Adrenal gland (tissue), 9 donors: ENCODE measurements at regions not wholly inside any gene's neighbourhood (a gene's known extent, or its start where the extent isn't known, plus 50 kb on each side); places are given as distances from the start of the nearest gene placed in this dataset.

Experiments used
- DNase-seq, 7 donors: peaks; one replicate each; pipeline ENCODE4 v3.0.0-alpha.2; 2019 to 2020
- H3K27ac ChIP-seq, 5 donors: fragments of 200-600 bp; sonication (generic) in 4 of 5; 1 replicate in 3 of 5; 2 replicates in 2 of 5; pipeline versions ENCODE4 v1.5.1 to v1.8.0; 2016 to 2020; ENCODE audit warnings: mild to moderate bottlenecking in 1 of 5
- H3K27me3 ChIP-seq: fragments of 200-600 bp; 2 replicates; pipeline ENCODE4 v1.8.0; 2021
- H3K36me3 ChIP-seq, 2 donors: fragments of 200-600 bp; replicated peaks in 1 of 2; 1 replicate in 1 of 2; 2 replicates in 1 of 2; pipeline versions ENCODE4 v1.5.1 to v1.8.0; 2018 to 2022
- H3K4me1 ChIP-seq, 2 donors: fragments of 200-600 bp; replicated peaks in 1 of 2; 1 replicate in 1 of 2; 2 replicates in 1 of 2; pipeline versions ENCODE4 v1.5.1 to v1.8.0; 2018 to 2021
- H3K4me3 ChIP-seq, 4 donors: fragments of 200-600 bp; sonication (generic) in 3 of 4; one replicate each; pipeline ENCODE4 v1.5.1; 2016 to 2018
- H3K9me3 ChIP-seq, 3 donors: fragments of 200-600 bp; sonication (generic) in 1 of 3; replicated peaks in 1 of 3; 1 replicate in 2 of 3; 2 replicates in 1 of 3; pipeline versions ENCODE4 v1.5.1 to v1.8.0; 2016 to 2021
- CTCF ChIP-seq, 6 experiments: fragments of 450-650 bp in 4 of 6; fragments of 200-600 bp in 2 of 6; sonication (generic) in 1 of 6; IDR thresholded peaks; 1 replicate in 5 of 6; 2 replicates in 1 of 6; pipeline versions ENCODE4 v1.5.1 to v1.8.0; 2016 to 2021; ENCODE audit warnings: antibody characterized with exemption in 6 of 6, mild to moderate bottlenecking in 2 of 6, moderate library complexity in 1 of 6
- POLR2A ChIP-seq, 2 donors: fragments of 450-650 bp; IDR thresholded peaks; one replicate each; pipeline ENCODE4 v1.6.1; 2017; ENCODE audit warnings: antibody characterized with exemption in 2 of 2, mild to moderate bottlenecking in 2 of 2, moderate library complexity in 1 of 2
- WGBS, 4 donors: extraction: QIAGEN DNeasy Blood & Tissue Kit in 2 of 4; methylation state at CpG; one replicate each; pipeline versions ENCODE4 v1.1.5 to v1.1.7; 2013 to 2017; 5-methylcytosine and 5-hydroxymethylcytosine counted together
- intact Hi-C, 2 donors: fragments of 100-400 bp; cut with DNase I; formaldehyde crosslinking; loops; one replicate each; pipeline versions ENCODE4 v1.14.1 to v1.15.0; 2022 to 2023
- donor health status: healthy with polysubstance abuse.
- donor health status: Bipolar disorder and iron deficiency.
- donor health status: DM: yes; HTN: yes; CAD: no.
- donor health status: DM: no; HTN: no; CAD: no.
- donor health status: DM: no; HTN: no; CAD: no.

GRCh38 chr12:88903333-88903732 lies 323.1 kb upstream of the KITLG start:
- Histone ChIP-seq H3K4me1 (no peaks in the 10 kb centered on the region), H3K4me3 (no peak overlapping the region), H3K36me3 (no peaks in the 10 kb centered on the region), H3K27ac (no peak overlapping the region), H3K27me3 (no peaks in the 10 kb centered on the region), H3K9me3 (no peaks in the 10 kb centered on the region)
- TF ChIP-seq POLR2A (IDR thresholded peaks at IDR 0.05) (no peak), CTCF (IDR thresholded peaks at IDR 0.05) (no peak)
- no peak for DNase-seq
- WGBS, 4 donors = 75 to 84% (median 82%) methylated on average over 4 of the region's 4 CpGs
- intact Hi-C loops = no loop called here

GRCh38 chr12:88897723-88898122 lies 317.5 kb upstream of the KITLG start:
- 67 to 83% (median 79%) methylated on average over 1 of the region's 1 CpG for WGBS, 4 donors
- H3K4me1 ChIP-seq = no peaks in the 10 kb centered on the region

GRCh38 chr12:88896958-88897357 lies 316.7 kb upstream of the KITLG start:
- intact Hi-C loops = no loop called here
- 64 to 73% (median 68%) methylated on average over 2 of the region's 2 CpGs for WGBS, 4 donors

More at GRCh38 chr12:88897723-88898122, 317.5 kb upstream of the KITLG start:
- no peaks in the 10 kb centered on the region for H3K27me3 ChIP-seq
- no peak overlapping the region for H3K4me3 ChIP-seq
- no peak overlapping the region for H3K27ac ChIP-seq
- H3K9me3 ChIP-seq = no peaks in the 10 kb centered on the region
- peak in 1 of 7 donors; percentile 3 for DNase-seq
- no peak for TF ChIP-seq CTCF (IDR thresholded peaks at IDR 0.05)
- no peak for TF ChIP-seq POLR2A (IDR thresholded peaks at IDR 0.05)
- intact Hi-C loops = no loop called here
- H3K36me3 ChIP-seq = no peaks in the 10 kb centered on the region

GRCh38 chr12:88895634-88896033 lies 315.4 kb upstream of the KITLG start:
- H3K9me3 ChIP-seq = no peaks in the 10 kb centered on the region
- no peak overlapping the region for H3K27ac ChIP-seq
- no peaks in the 10 kb centered on the region for H3K27me3 ChIP-seq
- TF ChIP-seq CTCF (IDR thresholded peaks at IDR 0.05) (no peak), POLR2A (IDR thresholded peaks at IDR 0.05) (no peak)
- 55 to 79% (median 69%) methylated on average over 1 of the region's 1 CpG for WGBS, 4 donors
- H3K36me3 ChIP-seq = no peaks in the 10 kb centered on the region
- H3K4me3 ChIP-seq = no peak overlapping the region
- intact Hi-C loops = no loop called here
- no peak for DNase-seq
- H3K4me1 ChIP-seq = no peaks in the 10 kb centered on the region

More at GRCh38 chr12:88896958-88897357, 316.7 kb upstream of the KITLG start:
- no peak overlapping the region for H3K4me3 ChIP-seq
- H3K27ac ChIP-seq = no peak overlapping the region
- H3K36me3 ChIP-seq = no peaks in the 10 kb centered on the region
- H3K9me3 ChIP-seq = no peaks in the 10 kb centered on the region
- no peaks in the 10 kb centered on the region for H3K27me3 ChIP-seq
- H3K4me1 ChIP-seq = no peaks in the 10 kb centered on the region
- TF ChIP-seq POLR2A (IDR thresholded peaks at IDR 0.05) (no peak), CTCF (IDR thresholded peaks at IDR 0.05) (no peak)
- no peak for DNase-seq
